ENCODE measurements at regions not wholly inside any gene's neighbourhood (a gene's known extent, or its start where the extent isn't known, plus 50 kb on each side); places are given as distances from the start of the nearest gene placed in this dataset.

- Histone ChIP-seq H3K27me3 (no peaks in the 10 kb centered on the region), H3K27ac (no peak overlapping the region), H3K36me3 (replicated peaks in 1 of 2) (no peaks in the 10 kb centered on the region), H3K4me3 (no peak overlapping the region), H3K4me1 (replicated peaks in 1 of 2) (no peaks in the 10 kb centered on the region), H3K9me3 (replicated peaks in 1 of 3) (peaks cover 0 to 8% (median 0%) of the 10 kb centered on the region in 3 donors)
- TF ChIP-seq POLR2A (IDR thresholded peaks at IDR 0.05) (no peak), CTCF (IDR thresholded peaks at IDR 0.05) (no peak)
- 63 to 85% (median 78%) methylated on average over 1 of the region's 1 CpG for WGBS, 4 donors
- DNase-seq = no peak
- intact Hi-C loops (cut with DNase I) = no loop called here
Measured at GRCh38 chr3:153426803-153427202, 264.8 kb downstream of the RAP2B start.

- DNase-seq = no peak
- H3K27ac ChIP-seq = no peak overlapping the region
- TF ChIP-seq CTCF (IDR thresholded peaks at IDR 0.05) (no peak), POLR2A (IDR thresholded peaks at IDR 0.05) (no peak)
- H3K4me1 ChIP-seq (replicated peaks in 1 of 2) = no peaks in the 10 kb centered on the region
- no peaks in the 10 kb centered on the region for H3K9me3 ChIP-seq (replicated peaks in 1 of 3)
- intact Hi-C loops (cut with DNase I) = no loop called here
- no peaks in the 10 kb centered on the region for H3K27me3 ChIP-seq
- no peak overlapping the region for H3K4me3 ChIP-seq
- 53 to 72% (median 66%) methylated on average over 4 of the region's 4 CpGs for WGBS, 4 donors
- H3K36me3 ChIP-seq (replicated peaks in 1 of 2) = no peaks in the 10 kb centered on the region
Measured at GRCh38 chr3:153429821-153430220, 267.8 kb downstream of the RAP2B start.

GRCh38 chr3:153431076-153431475 lies 269.1 kb downstream of the RAP2B start:
- intact Hi-C loops (cut with DNase I) = no loop called here
- Histone ChIP-seq H3K9me3 (replicated peaks in 1 of 3) (no peaks in the 10 kb centered on the region), H3K4me3 (no peak overlapping the region), H3K27ac (no peak overlapping the region), H3K36me3 (replicated peaks in 1 of 2) (no peaks in the 10 kb centered on the region), H3K4me1 (replicated peaks in 1 of 2) (no peaks in the 10 kb centered on the region), H3K27me3 (no peaks in the 10 kb centered on the region)
- TF ChIP-seq CTCF (IDR thresholded peaks at IDR 0.05) = no peak
- no peak for TF ChIP-seq POLR2A (IDR thresholded peaks at IDR 0.05)
- 38 to 67% (median 61%) methylated on average over 1 of the region's 1 CpG for WGBS, 4 donors
- no peak for DNase-seq

- Histone ChIP-seq H3K4me3 (no peak overlapping the region), H3K4me1 (replicated peaks in 1 of 2) (no peaks in the 10 kb centered on the region), H3K27ac (no peak overlapping the region), H3K36me3 (replicated peaks in 1 of 2) (no peaks in the 10 kb centered on the region), H3K27me3 (no peaks in the 10 kb centered on the region), H3K9me3 (replicated peaks in 1 of 3) (no peaks in the 10 kb centered on the region)
- WGBS, 4 donors = 6 to 22% (median 14%) methylated on average over 2 of the region's 2 CpGs
- no peak for TF ChIP-seq CTCF (IDR thresholded peaks at IDR 0.05)
- TF ChIP-seq POLR2A (IDR thresholded peaks at IDR 0.05) = no peak
- intact Hi-C loops (cut with DNase I) = no loop called here
- DNase-seq = no peak
Measured at GRCh38 chr3:153437666-153438065, 275.6 kb downstream of the RAP2B start.

Data from adrenal gland (tissue), 9 donors.